ENCODE measurements at regions not wholly inside any gene's neighbourhood (a gene's known extent, or its start where the extent isn't known, plus 50 kb on each side); places are given as distances from the start of the nearest gene placed in this dataset.

- Mint-ChIP-seq H3K27ac (no peak overlapping the region), H3K36me3 (ENCODE audit: insufficient read depth in 2 of 2) (no peaks in the 10 kb centered on the region), H3K4me1 (ENCODE audit: low read depth) (no peaks in the 10 kb centered on the region), H3K27me3 (ENCODE audit: low read depth) (no peaks in the 10 kb centered on the region), H3K9me3 (peaks cover 4% of the 10 kb centered on the region in 2 donors), H3K4me3 (no peak overlapping the region)
- no peak for DNase-seq
- ATAC-seq (replicated peaks in 1 of 2) = no peak
Measured at GRCh38 chr12:114945351-114945750, 261.4 kb upstream of the TBX3 start.

- Mint-ChIP-seq H3K4me3 (no peak overlapping the region), H3K27ac (no peak overlapping the region), H3K9me3 (peaks cover 4% of the 10 kb centered on the region in 2 donors), H3K36me3 (ENCODE audit: insufficient read depth in 2 of 2) (no peaks in the 10 kb centered on the region), H3K4me1 (ENCODE audit: low read depth) (no peaks in the 10 kb centered on the region), H3K27me3 (ENCODE audit: low read depth) (no peaks in the 10 kb centered on the region)
- ATAC-seq (replicated peaks in 1 of 2) (no peak), DNase-seq (no peak)
Measured at GRCh38 chr12:114944736-114945135, 260.8 kb upstream of the TBX3 start.

- Mint-ChIP-seq H3K4me1 (ENCODE audit: low read depth) (no peaks in the 10 kb centered on the region), H3K9me3 (peaks cover 4% of the 10 kb centered on the region in 2 donors), H3K4me3 (no peak overlapping the region), H3K27me3 (ENCODE audit: low read depth) (no peaks in the 10 kb centered on the region), H3K36me3 (ENCODE audit: insufficient read depth in 2 of 2) (no peaks in the 10 kb centered on the region), H3K27ac (no peak overlapping the region)
- ATAC-seq (replicated peaks in 1 of 2) (no peak), DNase-seq (no peak)
Measured at GRCh38 chr12:114943601-114944000, 259.6 kb upstream of the TBX3 start.

- no peaks in the 10 kb centered on the region for H3K36me3 Mint-ChIP-seq (ENCODE audit: insufficient read depth in 2 of 2)
- H3K4me3 Mint-ChIP-seq = no peak overlapping the region
- no peaks in the 10 kb centered on the region for H3K4me1 Mint-ChIP-seq (ENCODE audit: low read depth)
- no peaks in the 10 kb centered on the region for H3K27me3 Mint-ChIP-seq (ENCODE audit: low read depth)
- peaks cover 4 to 9% of the 10 kb centered on the region in 2 donors for H3K9me3 Mint-ChIP-seq
- no peak for ATAC-seq (replicated peaks in 1 of 2)
- no peak for DNase-seq
- H3K27ac Mint-ChIP-seq = no peak overlapping the region
Measured at GRCh38 chr12:114938487-114939210, 254.7 kb upstream of the TBX3 start.

GRCh38 chr12:114936148-114937079 lies 252.4 kb upstream of the TBX3 start:
- Mint-ChIP-seq H3K36me3 (ENCODE audit: insufficient read depth in 2 of 2) (no peaks in the 10 kb centered on the region), H3K4me1 (ENCODE audit: low read depth) (no peaks in the 10 kb centered on the region), H3K4me3 (no peak overlapping the region), H3K27ac (no peak overlapping the region), H3K27me3 (ENCODE audit: low read depth) (no peaks in the 10 kb centered on the region), H3K9me3 (peaks cover 4 to 10% of the 10 kb centered on the region in 2 donors)
- DNase-seq = no peak
- no peak for ATAC-seq (replicated peaks in 1 of 2)

- peaks cover 0 to 1% of the 10 kb centered on the region in 2 donors for H3K36me3 Mint-ChIP-seq (ENCODE audit: insufficient read depth in 2 of 2)
- no peaks in the 10 kb centered on the region for H3K27me3 Mint-ChIP-seq (ENCODE audit: low read depth)
- no peak overlapping the region for H3K4me3 Mint-ChIP-seq
- H3K27ac Mint-ChIP-seq = no peak overlapping the region
- H3K9me3 Mint-ChIP-seq = peaks cover 4 to 7% of the 10 kb centered on the region in 2 donors
- no peaks in the 10 kb centered on the region for H3K4me1 Mint-ChIP-seq (ENCODE audit: low read depth)
- ATAC-seq (replicated peaks in 1 of 2) (no peak), DNase-seq (no peak)
Measured at GRCh38 chr12:114935658-114936057, 251.7 kb upstream of the TBX3 start.

GRCh38 chr12:114933428-114934160 lies 249.6 kb upstream of the TBX3 start:
- Mint-ChIP-seq H3K27ac (no peak overlapping the region), H3K4me1 (ENCODE audit: low read depth) (no peaks in the 10 kb centered on the region), H3K27me3 (ENCODE audit: low read depth) (no peaks in the 10 kb centered on the region), H3K36me3 (ENCODE audit: insufficient read depth in 2 of 2) (peaks cover 0 to 1% of the 10 kb centered on the region in 2 donors), H3K9me3 (peaks cover 7 to 9% of the 10 kb centered on the region in 2 donors), H3K4me3 (no peak overlapping the region)
- no peak for DNase-seq
- ATAC-seq (replicated peaks in 1 of 2) = no peak

GRCh38 chr12:114932806-114933205 lies 248.8 kb upstream of the TBX3 start:
- Mint-ChIP-seq H3K9me3 (peaks cover 7 to 8% of the 10 kb centered on the region in 2 donors), H3K4me1 (ENCODE audit: low read depth) (no peaks in the 10 kb centered on the region), H3K36me3 (ENCODE audit: insufficient read depth in 2 of 2) (peaks cover 0 to 1% of the 10 kb centered on the region in 2 donors), H3K27ac (no peak overlapping the region), H3K4me3 (no peak overlapping the region), H3K27me3 (ENCODE audit: low read depth) (no peaks in the 10 kb centered on the region)
- no peak for ATAC-seq (replicated peaks in 1 of 2)
- no peak for DNase-seq

GRCh38 chr12:114931025-114931424 lies 247.1 kb upstream of the TBX3 start:
- DNase-seq (no peak), ATAC-seq (replicated peaks in 1 of 2) (no peak)
- Mint-ChIP-seq H3K36me3 (ENCODE audit: insufficient read depth in 2 of 2) (peaks cover 0 to 1% of the 10 kb centered on the region in 2 donors), H3K4me1 (ENCODE audit: low read depth) (no peaks in the 10 kb centered on the region), H3K9me3 (peaks cover 6 to 7% of the 10 kb centered on the region in 2 donors), H3K27ac (no peak overlapping the region), H3K27me3 (ENCODE audit: low read depth) (no peaks in the 10 kb centered on the region), H3K4me3 (no peak overlapping the region)

GRCh38 chr12:114926341-114926740 lies 242.4 kb upstream of the TBX3 start:
- H3K9me3 Mint-ChIP-seq = peaks cover 4 to 6% of the 10 kb centered on the region in 2 donors
- no peak overlapping the region for H3K4me3 Mint-ChIP-seq
- H3K36me3 Mint-ChIP-seq (ENCODE audit: insufficient read depth in 2 of 2) = peaks cover 0 to 1% of the 10 kb centered on the region in 2 donors
- ATAC-seq (replicated peaks in 1 of 2) (no peak), DNase-seq (no peak)
- no peak overlapping the region for H3K27ac Mint-ChIP-seq
- H3K27me3 Mint-ChIP-seq (ENCODE audit: low read depth) = no peaks in the 10 kb centered on the region
- H3K4me1 Mint-ChIP-seq (ENCODE audit: low read depth) = no peaks in the 10 kb centered on the region

- no peaks in the 10 kb centered on the region for H3K36me3 Mint-ChIP-seq (ENCODE audit: insufficient read depth in 2 of 2)
- H3K27me3 Mint-ChIP-seq (ENCODE audit: low read depth) = no peaks in the 10 kb centered on the region
- ATAC-seq (replicated peaks in 1 of 2) (no peak), DNase-seq (no peak)
- no peak overlapping the region for H3K27ac Mint-ChIP-seq
- peaks cover 2% of the 10 kb centered on the region in 2 donors for H3K9me3 Mint-ChIP-seq
- H3K4me3 Mint-ChIP-seq = no peak overlapping the region
- H3K4me1 Mint-ChIP-seq (ENCODE audit: low read depth) = no peaks in the 10 kb centered on the region
Measured at GRCh38 chr12:114924946-114925475, 241.0 kb upstream of the TBX3 start.

- Mint-ChIP-seq H3K4me3 (no peak overlapping the region), H3K27ac (no peak overlapping the region), H3K36me3 (ENCODE audit: insufficient read depth in 2 of 2) (no peaks in the 10 kb centered on the region), H3K27me3 (ENCODE audit: low read depth) (no peaks in the 10 kb centered on the region), H3K4me1 (ENCODE audit: low read depth) (no peaks in the 10 kb centered on the region), H3K9me3 (peaks cover 0 to 9% of the 10 kb centered on the region in 2 donors)
- no peak for ATAC-seq (replicated peaks in 1 of 2)
- DNase-seq = no peak
Measured at GRCh38 chr12:114921781-114922180, 237.8 kb upstream of the TBX3 start.
